C4-2B (cell line): ENCODE measurements at regions not wholly inside any gene's neighbourhood (a gene's known extent, or its start where the extent isn't known, plus 50 kb on each side); places are given as distances from the start of the nearest gene placed in this dataset.

Experiments
- CTCF ChIP-seq: fragments of 450-650 bp; conservative IDR thresholded peaks from 2 replicates; pipeline ENCODE4 v1.5.1; 2017; ENCODE audit warnings: mild to moderate bottlenecking
- ZFX ChIP-seq: fragments of 450-650 bp; IDR thresholded peaks from 2 replicates; pipeline ENCODE4 v1.6.1; 2017

GRCh38 chr17:13281626-13282025, 263.8 kb upstream of the ELAC2 start:
- TF ChIP-seq CTCF (no peak), ZFX (no peak)
